Activated CD4-positive, alpha-beta T cell treated with anti-CD3 and anti-CD28 coated beads, Interleukin-2, amount 50 U/mL, for 24 hours (primary cell): ENCODE measurements at regions not wholly inside any gene's neighbourhood (a gene's known extent, or its start where the extent isn't known, plus 50 kb on each side); places are given as distances from the start of the nearest gene placed in this dataset.

Experiments used
- DNase-seq, 2 donors: peaks; one replicate each; pipeline ENCODE4 v3.0.0-alpha.2; 2020; ENCODE audit warnings: low read depth in 1 of 2, low spot score in 1 of 2

GRCh38 chr6:11926594-11927407 is 85.3 kb upstream of the HIVEP1 start:
- no peak for DNase-seq

GRCh38 chr6:11925805-11926204 is 86.3 kb upstream of the HIVEP1 start:
- no peak for DNase-seq

GRCh38 chr6:11923621-11924020 is 88.5 kb upstream of the HIVEP1 start:
- no peak for DNase-seq

GRCh38 chr6:11922901-11923300 is 89.2 kb upstream of the HIVEP1 start:
- DNase-seq: no peak

GRCh38 chr6:11921751-11922150 is 90.4 kb upstream of the HIVEP1 start:
- DNase-seq: no peak

GRCh38 chr6:11921017-11921438 is 91.1 kb upstream of the HIVEP1 start:
- DNase-seq: no peak

- no peak for DNase-seq
Measured at GRCh38 chr6:11920566-11920965, 91.5 kb upstream of the HIVEP1 start.

- no peak for DNase-seq
Measured at GRCh38 chr6:11919771-11920440, 92.2 kb upstream of the HIVEP1 start.

- no peak for DNase-seq
Measured at GRCh38 chr6:11918739-11919605, 93.1 kb upstream of the HIVEP1 start.

GRCh38 chr6:11917951-11918738 is 94.0 kb upstream of the HIVEP1 start:
- no peak for DNase-seq

GRCh38 chr6:11912420-11912819 is 99.7 kb upstream of the HIVEP1 start:
- no peak for DNase-seq

- DNase-seq: no peak
Measured at GRCh38 chr6:11911538-11911937, 100.6 kb upstream of the HIVEP1 start.

- no peak for DNase-seq
Measured at GRCh38 chr6:11909696-11910132, 102.4 kb upstream of the HIVEP1 start.

- DNase-seq: no peak
Measured at GRCh38 chr6:11908436-11909105, 103.5 kb upstream of the HIVEP1 start.

GRCh38 chr6:11903645-11904044 is 108.5 kb upstream of the HIVEP1 start:
- no peak for DNase-seq

- DNase-seq: no peak
Measured at GRCh38 chr6:11902527-11902926, 109.6 kb upstream of the HIVEP1 start.

- no peak for DNase-seq
Measured at GRCh38 chr6:11900662-11901598, 111.2 kb upstream of the HIVEP1 start.

GRCh38 chr6:11899645-11900044 is 112.5 kb upstream of the HIVEP1 start:
- DNase-seq: no peak

- DNase-seq: no peak
Measured at GRCh38 chr6:11894212-11894611, 115.6 kb upstream of the ADTRP start.
